ENCODE measurements at regions not wholly inside any gene's neighbourhood (a gene's known extent, or its start where the extent isn't known, plus 50 kb on each side); places are given as distances from the start of the nearest gene placed in this dataset.

DNA sequence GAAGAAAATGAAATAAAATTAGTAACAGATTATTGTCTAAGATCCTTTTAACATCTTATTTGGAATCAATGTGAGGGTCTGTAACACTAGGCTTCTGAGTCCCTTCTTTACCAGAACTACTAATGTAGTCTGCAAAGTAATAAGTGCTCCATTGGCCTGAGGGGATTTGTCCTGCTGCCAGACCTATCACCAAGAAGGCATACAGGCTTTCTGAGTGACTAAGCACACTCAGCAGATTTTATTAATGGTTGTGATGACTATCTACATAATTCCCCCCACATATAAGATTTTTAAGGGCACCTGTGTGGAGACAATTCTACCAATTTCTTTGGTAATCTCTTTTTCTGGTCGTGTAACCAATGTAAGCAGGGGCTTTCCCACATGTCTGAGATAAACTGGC is 365.0 kb upstream of the FAT3 start:
- H3K27me3 ChIP-seq = no peaks in the 10 kb centered on the region
- H3K4me3 ChIP-seq = no peak overlapping the region
- TF ChIP-seq POLR2A (IDR thresholded peaks at IDR 0.05) = no peak
- TF ChIP-seq, protein P1, sequence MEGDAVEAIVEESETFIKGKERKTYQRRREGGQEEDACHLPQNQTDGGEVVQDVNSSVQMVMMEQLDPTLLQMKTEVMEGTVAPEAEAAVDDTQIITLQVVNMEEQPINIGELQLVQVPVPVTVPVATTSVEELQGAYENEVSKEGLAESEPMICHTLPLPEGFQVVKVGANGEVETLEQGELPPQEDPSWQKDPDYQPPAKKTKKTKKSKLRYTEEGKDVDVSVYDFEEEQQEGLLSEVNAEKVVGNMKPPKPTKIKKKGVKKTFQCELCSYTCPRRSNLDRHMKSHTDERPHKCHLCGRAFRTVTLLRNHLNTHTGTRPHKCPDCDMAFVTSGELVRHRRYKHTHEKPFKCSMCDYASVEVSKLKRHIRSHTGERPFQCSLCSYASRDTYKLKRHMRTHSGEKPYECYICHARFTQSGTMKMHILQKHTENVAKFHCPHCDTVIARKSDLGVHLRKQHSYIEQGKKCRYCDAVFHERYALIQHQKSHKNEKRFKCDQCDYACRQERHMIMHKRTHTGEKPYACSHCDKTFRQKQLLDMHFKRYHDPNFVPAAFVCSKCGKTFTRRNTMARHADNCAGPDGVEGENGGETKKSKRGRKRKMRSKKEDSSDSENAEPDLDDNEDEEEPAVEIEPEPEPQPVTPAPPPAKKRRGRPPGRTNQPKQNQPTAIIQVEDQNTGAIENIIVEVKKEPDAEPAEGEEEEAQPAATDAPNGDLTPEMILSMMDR (IDR thresholded peaks at IDR 0.05) = no peak
- DNase-seq (no peak), ATAC-seq (no peak)
- 42% methylated on average over 1 of the region's 1 CpG for WGBS, 2 donors
- no peaks in the 10 kb centered on the region for H3K36me3 ChIP-seq (replicated peaks in 1 of 2; ENCODE audit: insufficient read depth in 1 of 2, low read depth in 2 of 2)
- H3K9me3 ChIP-seq = no peaks in the 10 kb centered on the region
- intact Hi-C loops (cut with DNase I) = no loop called here
- no peak overlapping the region for H3K27ac ChIP-seq
- H3K4me1 ChIP-seq = no peaks in the 10 kb centered on the region

DNA sequence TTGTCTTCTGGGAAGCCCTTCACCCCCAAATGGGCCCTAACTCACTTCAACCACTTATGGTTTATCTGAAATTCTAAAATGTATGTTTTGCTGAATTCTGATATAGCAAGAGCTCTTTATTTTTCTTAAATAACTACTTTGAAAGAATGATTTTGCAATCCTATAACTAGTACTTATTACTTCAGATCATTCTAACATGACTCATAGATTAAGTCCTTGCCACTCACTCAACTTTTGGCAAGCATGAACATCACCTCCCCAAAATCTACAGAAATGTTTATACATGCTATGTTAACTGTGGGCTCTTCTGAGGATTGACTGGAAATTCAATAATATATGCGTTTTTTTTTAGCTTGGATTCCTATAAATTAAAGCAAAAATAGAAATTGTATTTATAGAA is 367.4 kb upstream of the FAT3 start:
- Histone ChIP-seq H3K36me3 (replicated peaks in 1 of 2; ENCODE audit: insufficient read depth in 1 of 2, low read depth in 2 of 2) (no peaks in the 10 kb centered on the region), H3K27ac (no peak overlapping the region), H3K4me3 (no peak overlapping the region), H3K4me1 (no peaks in the 10 kb centered on the region), H3K9me3 (no peaks in the 10 kb centered on the region), H3K27me3 (no peaks in the 10 kb centered on the region)
- WGBS, 2 donors = 38 to 41% methylated on average over 1 of the region's 1 CpG
- no peak for DNase-seq
- no peak for TF ChIP-seq POLR2A (IDR thresholded peaks at IDR 0.05)
- TF ChIP-seq, protein P1 (IDR thresholded peaks at IDR 0.05) = no peak
- ATAC-seq = no peak
- intact Hi-C loops (cut with DNase I) = no loop called here

DNA sequence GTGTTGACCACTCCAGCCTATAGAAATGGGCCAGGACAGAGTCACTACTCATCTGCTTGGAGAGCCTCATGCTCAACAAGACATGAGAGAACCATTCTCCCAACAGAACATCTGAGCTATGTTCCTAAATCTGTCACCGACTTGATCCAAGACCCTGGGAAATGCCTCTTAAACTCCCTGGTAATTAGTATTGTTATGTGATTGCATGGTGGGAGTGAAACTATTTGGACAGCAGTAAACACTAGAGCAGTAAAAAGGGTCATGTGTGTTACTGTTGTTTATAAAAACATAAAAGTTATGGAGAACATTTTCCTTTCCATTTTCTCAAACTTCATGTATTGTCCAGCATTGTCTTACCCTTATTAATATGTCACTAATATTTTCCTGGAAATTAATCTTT is 369.8 kb upstream of the FAT3 start:
- WGBS, 2 donors = 86 to 93% methylated on average over 1 of the region's 1 CpG

DNA sequence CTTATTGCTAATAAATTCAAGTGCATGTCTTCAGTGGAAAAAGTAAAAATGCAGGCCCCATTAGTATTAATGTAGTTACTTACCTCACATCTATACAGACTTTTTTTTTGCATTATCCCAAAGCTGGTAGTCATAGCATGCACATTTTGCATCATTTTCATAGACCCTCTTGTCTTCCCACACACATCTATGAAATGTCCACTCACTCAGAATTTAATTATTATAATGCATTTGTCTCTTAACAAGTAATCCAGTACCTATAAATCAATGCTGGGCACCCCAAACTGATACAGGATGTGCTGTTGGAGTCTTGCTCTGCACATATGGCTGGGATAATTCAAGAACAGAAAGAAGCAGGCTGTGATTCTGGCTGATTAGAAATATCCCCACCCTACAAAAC is 370.4 kb upstream of the FAT3 start:
- H3K36me3 ChIP-seq (replicated peaks in 1 of 2; ENCODE audit: insufficient read depth in 1 of 2, low read depth in 2 of 2) = no peaks in the 10 kb centered on the region
- ATAC-seq (no peak), DNase-seq (no peak)
- no peak overlapping the region for H3K4me3 ChIP-seq
- intact Hi-C loops (cut with DNase I) = no loop called here
- no peak overlapping the region for H3K27ac ChIP-seq
- H3K4me1 ChIP-seq = no peaks in the 10 kb centered on the region
- H3K27me3 ChIP-seq = no peaks in the 10 kb centered on the region
- TF ChIP-seq POLR2A (IDR thresholded peaks at IDR 0.05) = no peak
- TF ChIP-seq, protein P1 (IDR thresholded peaks at IDR 0.05) = no peak
- H3K9me3 ChIP-seq = no peaks in the 10 kb centered on the region

More for the DNA sequence above, 369.8 kb upstream of the FAT3 start:
- intact Hi-C loops (cut with DNase I) = no loop called here
- DNase-seq (no peak), ATAC-seq (no peak)
- no peaks in the 10 kb centered on the region for H3K9me3 ChIP-seq
- no peak overlapping the region for H3K4me3 ChIP-seq
- H3K36me3 ChIP-seq (replicated peaks in 1 of 2; ENCODE audit: insufficient read depth in 1 of 2, low read depth in 2 of 2) = no peaks in the 10 kb centered on the region
- H3K4me1 ChIP-seq = no peaks in the 10 kb centered on the region
- no peak overlapping the region for H3K27ac ChIP-seq
- H3K27me3 ChIP-seq = no peaks in the 10 kb centered on the region
- TF ChIP-seq, protein P1 (IDR thresholded peaks at IDR 0.05) = no peak
- TF ChIP-seq POLR2A (IDR thresholded peaks at IDR 0.05) = no peak

DNA sequence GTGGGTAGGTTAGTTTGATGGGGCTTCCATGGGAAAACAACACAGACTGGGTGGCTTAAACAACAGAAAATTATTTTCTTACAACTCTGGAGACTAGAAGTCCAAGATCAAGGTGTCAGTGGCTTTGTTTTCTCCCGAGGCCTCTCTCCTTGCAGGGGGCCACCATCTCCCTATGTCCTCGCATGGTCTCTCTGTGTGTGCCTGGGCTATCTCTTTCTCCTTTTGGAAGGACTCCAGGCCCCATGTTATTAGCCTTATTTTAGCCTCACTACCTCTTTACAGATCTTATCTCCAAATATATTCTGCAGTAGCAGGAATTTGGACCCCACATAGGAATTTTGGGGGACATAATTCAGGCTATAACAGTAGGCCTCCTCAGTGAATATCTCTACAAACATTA is 372.7 kb upstream of the FAT3 start:
- 61 to 79% methylated on average over 2 of the region's 2 CpGs for WGBS, 2 donors
- intact Hi-C loops (cut with DNase I) = no loop called here
- no peaks in the 10 kb centered on the region for H3K4me1 ChIP-seq

More for the DNA sequence above, 372.7 kb upstream of the FAT3 start:
- no peaks in the 10 kb centered on the region for H3K27me3 ChIP-seq
- no peak overlapping the region for H3K27ac ChIP-seq
- TF ChIP-seq, protein P1 (IDR thresholded peaks at IDR 0.05) = no peak
- TF ChIP-seq POLR2A (IDR thresholded peaks at IDR 0.05) = no peak
- H3K4me3 ChIP-seq = no peak overlapping the region
- ATAC-seq = no peak
- no peak for DNase-seq
- H3K9me3 ChIP-seq = no peaks in the 10 kb centered on the region
- H3K36me3 ChIP-seq (replicated peaks in 1 of 2; ENCODE audit: insufficient read depth in 1 of 2, low read depth in 2 of 2) = no peaks in the 10 kb centered on the region

Measured in body of pancreas (tissue), 4 donors.